ENCODE measurements at regions not wholly inside any gene's neighbourhood (a gene's known extent, or its start where the extent isn't known, plus 50 kb on each side); places are given as distances from the start of the nearest gene placed in this dataset.

GRCh38 chr5:30698217-30698616 lies 495.3 kb upstream of the CDH6 start:
- H3K4me3 ChIP-seq: no peak overlapping the region
- intact Hi-C loops (cut with DNase I): no loop called here
- DNase-seq (no peak), ATAC-seq (no peak)
- TF ChIP-seq POLR2A (IDR thresholded peaks at IDR 0.05) (no peak), CTCF (IDR thresholded peaks at IDR 0.05) (no peak)
- H3K36me3 ChIP-seq (replicated peaks in 1 of 2; ENCODE audit: insufficient read depth in 1 of 2, low read depth in 2 of 2): no peaks in the 10 kb centered on the region
- no peaks in the 10 kb centered on the region for H3K9me3 ChIP-seq
- WGBS, 2 donors: 81 to 92% methylated on average over 4 of the region's 4 CpGs
- no peaks in the 10 kb centered on the region for H3K27me3 ChIP-seq
- H3K4me1 ChIP-seq: no peaks in the 10 kb centered on the region
- no peak overlapping the region for H3K27ac ChIP-seq

GRCh38 chr5:30693326-30693725 lies 500.2 kb upstream of the CDH6 start:
- 23 to 24% methylated on average over 2 of the region's 2 CpGs for WGBS, 2 donors
- H3K27me3 ChIP-seq: no peaks in the 10 kb centered on the region
- intact Hi-C loops (cut with DNase I): no loop called here
- TF ChIP-seq CTCF (IDR thresholded peaks at IDR 0.05) (no peak), POLR2A (IDR thresholded peaks at IDR 0.05) (no peak)
- no peaks in the 10 kb centered on the region for H3K9me3 ChIP-seq
- DNase-seq (no peak), ATAC-seq (no peak)
- no peak overlapping the region for H3K4me3 ChIP-seq
- no peaks in the 10 kb centered on the region for H3K36me3 ChIP-seq (replicated peaks in 1 of 2; ENCODE audit: insufficient read depth in 1 of 2, low read depth in 2 of 2)
- H3K4me1 ChIP-seq: no peaks in the 10 kb centered on the region
- no peak overlapping the region for H3K27ac ChIP-seq

GRCh38 chr5:30690931-30691330 lies 502.6 kb upstream of the CDH6 start:
- no peak for DNase-seq
- 69% methylated on average over 8 of the region's 8 CpGs for WGBS, 2 donors
- no peak overlapping the region for H3K4me3 ChIP-seq
- H3K9me3 ChIP-seq: no peaks in the 10 kb centered on the region
- H3K27me3 ChIP-seq: no peaks in the 10 kb centered on the region
- no peak overlapping the region for H3K27ac ChIP-seq
- intact Hi-C loops (cut with DNase I): no loop called here
- no peak for TF ChIP-seq CTCF (IDR thresholded peaks at IDR 0.05)
- H3K36me3 ChIP-seq (replicated peaks in 1 of 2; ENCODE audit: insufficient read depth in 1 of 2, low read depth in 2 of 2): no peaks in the 10 kb centered on the region
- no peak for ATAC-seq
- H3K4me1 ChIP-seq: no peaks in the 10 kb centered on the region

GRCh38 chr5:30687461-30687860 lies 506.0 kb upstream of the CDH6 start:
- DNase-seq: no peak
- no peaks in the 10 kb centered on the region for H3K9me3 ChIP-seq
- TF ChIP-seq CTCF (IDR thresholded peaks at IDR 0.05): no peak
- TF ChIP-seq POLR2A (IDR thresholded peaks at IDR 0.05): no peak
- H3K36me3 ChIP-seq (replicated peaks in 1 of 2; ENCODE audit: insufficient read depth in 1 of 2, low read depth in 2 of 2): no peaks in the 10 kb centered on the region
- no peaks in the 10 kb centered on the region for H3K4me1 ChIP-seq
- no peak overlapping the region for H3K4me3 ChIP-seq
- ATAC-seq: no peak
- intact Hi-C loops (cut with DNase I): no loop called here
- no peak overlapping the region for H3K27ac ChIP-seq
- 72 to 88% methylated on average over 5 of the region's 5 CpGs for WGBS, 2 donors
- H3K27me3 ChIP-seq: no peaks in the 10 kb centered on the region

- H3K4me1 ChIP-seq: no peaks in the 10 kb centered on the region
- TF ChIP-seq POLR2A (IDR thresholded peaks at IDR 0.05) (no peak), CTCF (IDR thresholded peaks at IDR 0.05) (no peak)
- no peak for ATAC-seq
Measured at GRCh38 chr5:30686530-30686929, 507.0 kb upstream of the CDH6 start.

More at GRCh38 chr5:30686530-30686929, 507.0 kb upstream of the CDH6 start:
- Histone ChIP-seq H3K9me3 (no peaks in the 10 kb centered on the region), H3K36me3 (replicated peaks in 1 of 2; ENCODE audit: insufficient read depth in 1 of 2, low read depth in 2 of 2) (no peaks in the 10 kb centered on the region), H3K27me3 (no peaks in the 10 kb centered on the region), H3K4me3 (no peak overlapping the region), H3K27ac (no peak overlapping the region)
- WGBS, 2 donors: 44 to 58% methylated on average over 2 of the region's 2 CpGs
- no peak for DNase-seq
- intact Hi-C loops (cut with DNase I): no loop called here

Data from body of pancreas (tissue), 4 donors.